ENCODE measurements at regions not wholly inside any gene's neighbourhood (a gene's known extent, or its start where the extent isn't known, plus 50 kb on each side); places are given as distances from the start of the nearest gene placed in this dataset.
"Not testable (repeated sequence)": the region's sequence is repeated elsewhere in the genome, so short reads cannot be mapped to it uniquely, and the experiment has no call there.

- Mint-ChIP-seq H3K27ac (no peak overlapping the region), H3K9me3 (peaks cover 6% of the 10 kb centered on the region), H3K4me1 (no peaks in the 10 kb centered on the region), H3K36me3 (no peaks in the 10 kb centered on the region), H3K4me3 (no peak overlapping the region), H3K27me3 (no peaks in the 10 kb centered on the region)
- DNase-seq = no peak
- CTCF ChIA-PET = no interaction called here
Observed at GRCh38 chr10:17538941-17539340, 78.2 kb downstream of the HACD1 start.

- CTCF ChIA-PET = no interaction called here
- DNase-seq = no peak
- no peaks in the 10 kb centered on the region for H3K4me1 Mint-ChIP-seq
Observed at GRCh38 chr10:17537281-17537680, 79.9 kb downstream of the HACD1 start.

GRCh38 chr10:17536221-17536620 is 81.0 kb downstream of the HACD1 start:
- CTCF ChIA-PET = no interaction called here
- H3K4me3 Mint-ChIP-seq = no peak overlapping the region
- H3K9me3 Mint-ChIP-seq = peaks cover 4% of the 10 kb centered on the region
- H3K36me3 Mint-ChIP-seq = no peaks in the 10 kb centered on the region
- H3K27ac Mint-ChIP-seq = no peak overlapping the region
- DNase-seq = no peak
- no peaks in the 10 kb centered on the region for H3K4me1 Mint-ChIP-seq
- H3K27me3 Mint-ChIP-seq = no peaks in the 10 kb centered on the region

More at GRCh38 chr10:17537281-17537680, 79.9 kb downstream of the HACD1 start:
- H3K9me3 Mint-ChIP-seq = peaks cover 4% of the 10 kb centered on the region
- no peaks in the 10 kb centered on the region for H3K27me3 Mint-ChIP-seq
- no peak overlapping the region for H3K4me3 Mint-ChIP-seq
- H3K27ac Mint-ChIP-seq = no peak overlapping the region
- no peaks in the 10 kb centered on the region for H3K36me3 Mint-ChIP-seq

- no peak overlapping the region for H3K27ac Mint-ChIP-seq
- H3K4me3 Mint-ChIP-seq = no peak overlapping the region
- H3K4me1 Mint-ChIP-seq = no peaks in the 10 kb centered on the region
- H3K27me3 Mint-ChIP-seq = no peaks in the 10 kb centered on the region
- CTCF ChIA-PET = no interaction called here
- no peaks in the 10 kb centered on the region for H3K36me3 Mint-ChIP-seq
- DNase-seq = no peak
- peaks cover under 1% of the 10 kb centered on the region for H3K9me3 Mint-ChIP-seq
Observed at GRCh38 chr10:17533731-17534130, 79.3 kb upstream of the ST8SIA6 start.

- Mint-ChIP-seq H3K4me3 (no peak overlapping the region), H3K4me1 (no peaks in the 10 kb centered on the region), H3K27me3 (peaks cover 5% of the 10 kb centered on the region), H3K9me3 (no peaks in the 10 kb centered on the region), H3K36me3 (no peaks in the 10 kb centered on the region), H3K27ac (no peak overlapping the region)
- CTCF ChIA-PET = no interaction called here
- no peak for DNase-seq
Observed at GRCh38 chr10:17528306-17528862, 74.0 kb upstream of the ST8SIA6 start.

- H3K27me3 Mint-ChIP-seq = peaks cover 6% of the 10 kb centered on the region
- no peaks in the 10 kb centered on the region for H3K36me3 Mint-ChIP-seq
- no peaks in the 10 kb centered on the region for H3K9me3 Mint-ChIP-seq
- no peak overlapping the region for H3K27ac Mint-ChIP-seq
- H3K4me3 Mint-ChIP-seq = no peak overlapping the region
- no peaks in the 10 kb centered on the region for H3K4me1 Mint-ChIP-seq
- DNase-seq = no peak
- CTCF ChIA-PET = no interaction called here
Observed at GRCh38 chr10:17527514-17528146, 73.2 kb upstream of the ST8SIA6 start.

GRCh38 chr10:17526571-17526970 is 72.2 kb upstream of the ST8SIA6 start:
- H3K9me3 Mint-ChIP-seq, H3K4me3 Mint-ChIP-seq, H3K27me3 Mint-ChIP-seq, H3K36me3 Mint-ChIP-seq, DNase-seq, H3K4me1 Mint-ChIP-seq, H3K27ac Mint-ChIP-seq, CTCF ChIA-PET: not testable (repeated sequence)

- H3K4me3 Mint-ChIP-seq = no peak overlapping the region
- no peaks in the 10 kb centered on the region for H3K9me3 Mint-ChIP-seq
- CTCF ChIA-PET = no interaction called here
- H3K27me3 Mint-ChIP-seq = peaks cover 18% of the 10 kb centered on the region
- H3K36me3 Mint-ChIP-seq = no peaks in the 10 kb centered on the region
- no peak for DNase-seq
- H3K4me1 Mint-ChIP-seq = no peaks in the 10 kb centered on the region
- H3K27ac Mint-ChIP-seq = no peak overlapping the region
Observed at GRCh38 chr10:17523917-17524316, 69.5 kb upstream of the ST8SIA6 start.

GRCh38 chr10:17523246-17523753 is 68.9 kb upstream of the ST8SIA6 start:
- CTCF ChIA-PET = no interaction called here
- Mint-ChIP-seq H3K4me1 (no peaks in the 10 kb centered on the region), H3K4me3 (no peak overlapping the region), H3K27me3 (peaks cover 18% of the 10 kb centered on the region), H3K27ac (no peak overlapping the region), H3K9me3 (no peaks in the 10 kb centered on the region), H3K36me3 (no peaks in the 10 kb centered on the region)
- DNase-seq = no peak

- H3K36me3 Mint-ChIP-seq, CTCF ChIA-PET, H3K4me3 Mint-ChIP-seq, H3K4me1 Mint-ChIP-seq, H3K9me3 Mint-ChIP-seq, H3K27ac Mint-ChIP-seq, DNase-seq: not testable (repeated sequence)
- H3K27me3 Mint-ChIP-seq = peaks cover 18% of the 10 kb centered on the region
Observed at GRCh38 chr10:17522269-17522668, 67.9 kb upstream of the ST8SIA6 start.

GRCh38 chr10:17519457-17519856 is 65.1 kb upstream of the ST8SIA6 start:
- DNase-seq = no peak
- Mint-ChIP-seq H3K4me1 (no peaks in the 10 kb centered on the region), H3K27me3 (peaks cover 18% of the 10 kb centered on the region), H3K27ac (no peak overlapping the region), H3K36me3 (no peaks in the 10 kb centered on the region), H3K4me3 (no peak overlapping the region), H3K9me3 (peaks cover 6% of the 10 kb centered on the region)
- CTCF ChIA-PET = no interaction called here

- peaks cover 13% of the 10 kb centered on the region for H3K27me3 Mint-ChIP-seq
- H3K36me3 Mint-ChIP-seq = no peaks in the 10 kb centered on the region
- H3K27ac Mint-ChIP-seq = no peak overlapping the region
- H3K9me3 Mint-ChIP-seq = peaks cover 6% of the 10 kb centered on the region
- no peaks in the 10 kb centered on the region for H3K4me1 Mint-ChIP-seq
- H3K4me3 Mint-ChIP-seq = no peak overlapping the region
- CTCF ChIA-PET = no interaction called here
- DNase-seq = no peak
Observed at GRCh38 chr10:17518338-17518737, 63.9 kb upstream of the ST8SIA6 start.

GRCh38 chr10:17516376-17516775 is 62.0 kb upstream of the ST8SIA6 start:
- Mint-ChIP-seq H3K27ac (no peak overlapping the region), H3K4me1 (peaks cover 16% of the 10 kb centered on the region), H3K9me3 (peaks cover 6% of the 10 kb centered on the region), H3K4me3 (no peak overlapping the region), H3K36me3 (no peaks in the 10 kb centered on the region), H3K27me3 (peaks cover 9% of the 10 kb centered on the region)
- CTCF ChIA-PET = no interaction called here
- no peak for DNase-seq

GRCh38 chr10:17512341-17513001 is 58.1 kb upstream of the ST8SIA6 start:
- CTCF ChIA-PET = no interaction called here
- peaks cover 49% of the 10 kb centered on the region for H3K4me1 Mint-ChIP-seq
- no peaks in the 10 kb centered on the region for H3K27me3 Mint-ChIP-seq
- H3K36me3 Mint-ChIP-seq = peaks cover 11% of the 10 kb centered on the region
- DNase-seq = no peak
- H3K4me3 Mint-ChIP-seq = no peak overlapping the region
- H3K9me3 Mint-ChIP-seq = peaks cover 16% of the 10 kb centered on the region
- peak overlapping the region; percentile 45 for H3K27ac Mint-ChIP-seq
